ENCODE measurements at regions not wholly inside any gene's neighbourhood (a gene's known extent, or its start where the extent isn't known, plus 50 kb on each side); places are given as distances from the start of the nearest gene placed in this dataset.

DNA sequence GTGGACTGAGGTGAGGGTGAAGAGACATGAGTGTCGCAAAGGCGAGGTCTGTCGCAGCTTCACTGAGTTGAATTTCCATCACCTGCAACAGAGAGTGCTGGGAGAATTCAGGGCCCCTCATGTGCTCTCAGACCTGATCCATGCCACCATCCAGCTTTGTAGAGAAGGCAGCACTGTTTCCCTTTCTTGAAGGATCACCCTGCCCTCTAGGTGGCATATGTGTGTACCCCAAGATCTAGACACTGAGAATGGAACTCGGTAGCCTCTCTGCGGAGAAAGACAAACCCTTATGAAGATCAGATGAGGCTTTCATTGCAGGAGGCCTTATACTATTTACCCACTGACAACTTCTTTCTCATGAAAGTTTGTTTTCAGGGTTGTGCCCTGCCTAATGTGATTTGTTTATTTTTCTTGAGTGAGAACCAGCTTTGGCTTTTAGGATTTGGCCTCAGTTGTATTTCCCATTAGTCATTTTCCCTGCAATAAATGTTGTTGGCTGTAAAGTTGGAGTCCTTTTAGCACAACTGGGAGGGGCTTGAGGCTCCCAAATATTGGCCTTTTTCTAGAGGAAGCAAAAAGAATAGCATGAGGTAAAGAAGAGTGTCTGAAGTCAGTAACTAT is 811.3 kb downstream of the DHX35 start:
- Histone ChIP-seq H3K36me3 (no peaks in the 10 kb centered on the region), H3K27me3 (no peaks in the 10 kb centered on the region), H3K4me1 (peaks cover 0 to 15% (median 0%) of the 10 kb centered on the region in 4 donors), H3K4me3 (no peak overlapping the region), H3K9me3 (peaks cover 0 to 22% (median 3%) of the 10 kb centered on the region in 4 donors), H3K27ac (no peak overlapping the region)
- no peak for DNase-seq (ENCODE audit: low spot score in 2 of 2)
- 87 to 94% methylated on average over 5 of the region's 5 CpGs for WGBS, 2 donors
- no peak for TF ChIP-seq EP300 (IDR thresholded peaks at IDR 0.05)
- TF ChIP-seq, protein P1, sequence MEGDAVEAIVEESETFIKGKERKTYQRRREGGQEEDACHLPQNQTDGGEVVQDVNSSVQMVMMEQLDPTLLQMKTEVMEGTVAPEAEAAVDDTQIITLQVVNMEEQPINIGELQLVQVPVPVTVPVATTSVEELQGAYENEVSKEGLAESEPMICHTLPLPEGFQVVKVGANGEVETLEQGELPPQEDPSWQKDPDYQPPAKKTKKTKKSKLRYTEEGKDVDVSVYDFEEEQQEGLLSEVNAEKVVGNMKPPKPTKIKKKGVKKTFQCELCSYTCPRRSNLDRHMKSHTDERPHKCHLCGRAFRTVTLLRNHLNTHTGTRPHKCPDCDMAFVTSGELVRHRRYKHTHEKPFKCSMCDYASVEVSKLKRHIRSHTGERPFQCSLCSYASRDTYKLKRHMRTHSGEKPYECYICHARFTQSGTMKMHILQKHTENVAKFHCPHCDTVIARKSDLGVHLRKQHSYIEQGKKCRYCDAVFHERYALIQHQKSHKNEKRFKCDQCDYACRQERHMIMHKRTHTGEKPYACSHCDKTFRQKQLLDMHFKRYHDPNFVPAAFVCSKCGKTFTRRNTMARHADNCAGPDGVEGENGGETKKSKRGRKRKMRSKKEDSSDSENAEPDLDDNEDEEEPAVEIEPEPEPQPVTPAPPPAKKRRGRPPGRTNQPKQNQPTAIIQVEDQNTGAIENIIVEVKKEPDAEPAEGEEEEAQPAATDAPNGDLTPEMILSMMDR (IDR thresholded peaks at IDR 0.05) = no peak
- no peak for TF ChIP-seq POLR2A (IDR thresholded peaks at IDR 0.05)

DNA sequence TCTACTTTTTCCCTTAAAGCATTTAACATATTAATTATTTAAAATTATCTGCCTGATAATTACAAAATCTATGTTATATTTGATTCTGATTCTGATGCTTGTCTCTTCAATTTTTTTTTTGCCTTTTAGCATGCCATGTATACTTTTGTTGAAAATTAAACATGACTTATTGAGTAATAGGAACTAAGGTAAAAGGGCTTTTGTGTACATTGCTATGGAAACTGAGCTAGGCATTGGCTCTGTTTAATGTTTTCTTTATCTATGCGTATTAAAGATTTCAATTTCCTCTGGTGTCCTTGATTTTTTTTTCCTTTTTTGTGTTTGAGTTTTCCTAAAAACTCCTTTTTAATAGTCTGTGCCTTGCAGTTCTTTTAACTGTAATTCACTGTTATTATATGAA is 805.2 kb downstream of the DHX35 start:
- no peaks in the 10 kb centered on the region for H3K4me1 ChIP-seq
- DNase-seq (ENCODE audit: low spot score in 2 of 2) = no peak
- H3K27ac ChIP-seq = no peak overlapping the region
- H3K4me3 ChIP-seq = no peak overlapping the region
- TF ChIP-seq, protein P1 (IDR thresholded peaks at IDR 0.05) = no peak
- TF ChIP-seq EP300 (IDR thresholded peaks at IDR 0.05) (no peak), POLR2A (IDR thresholded peaks at IDR 0.05) (no peak)
- peaks cover 0 to 42% (median 3%) of the 10 kb centered on the region in 4 donors for H3K9me3 ChIP-seq
- no peaks in the 10 kb centered on the region for H3K36me3 ChIP-seq
- WGBS, 2 donors = 90 to 93% methylated on average over 1 of the region's 1 CpG
- no peaks in the 10 kb centered on the region for H3K27me3 ChIP-seq

DNA sequence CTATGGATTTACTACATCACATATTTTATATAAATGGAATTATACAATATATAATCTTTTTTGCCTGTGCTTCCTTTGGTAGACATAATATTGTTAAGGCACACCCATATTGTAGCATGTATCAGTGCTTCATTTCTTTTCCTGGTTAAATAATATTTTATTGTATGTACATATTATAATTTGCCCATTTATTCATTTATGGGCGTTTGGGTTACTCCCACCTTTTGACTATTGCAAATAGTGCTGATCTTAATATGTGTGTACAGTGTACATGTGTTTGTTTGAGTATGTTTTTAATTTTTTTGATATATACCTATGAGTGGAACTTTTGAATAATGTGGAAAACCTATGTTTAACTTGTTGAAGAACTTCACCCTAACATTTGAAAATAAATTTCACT is 804.2 kb downstream of the DHX35 start:
- Histone ChIP-seq H3K36me3 (no peaks in the 10 kb centered on the region), H3K9me3 (peaks cover 0 to 42% (median 3%) of the 10 kb centered on the region in 4 donors), H3K27ac (no peak overlapping the region), H3K27me3 (no peaks in the 10 kb centered on the region), H3K4me3 (no peak overlapping the region), H3K4me1 (no peaks in the 10 kb centered on the region)
- no peak for DNase-seq (ENCODE audit: low spot score in 2 of 2)
- TF ChIP-seq, protein P1 (IDR thresholded peaks at IDR 0.05) = no peak
- TF ChIP-seq EP300 (IDR thresholded peaks at IDR 0.05) (no peak), POLR2A (IDR thresholded peaks at IDR 0.05) (no peak)
- 42 to 64% methylated on average over 1 of the region's 1 CpG for WGBS, 2 donors

- H3K36me3 ChIP-seq = no peaks in the 10 kb centered on the region
- WGBS, 2 donors = 83 to 90% methylated on average over 9 of the region's 9 CpGs
These were observed 800.6 kb downstream of the DHX35 start for GRCh38 chr20:39762716-39763115.

GRCh38 chr20:39758876-39759275 is 796.7 kb downstream of the DHX35 start:
- no peak for DNase-seq (ENCODE audit: low spot score in 2 of 2)
- 56 to 59% methylated on average over 4 of the region's 4 CpGs for WGBS, 2 donors
- Histone ChIP-seq H3K9me3 (peaks cover 0 to 4% (median 0%) of the 10 kb centered on the region in 4 donors), H3K27me3 (no peaks in the 10 kb centered on the region), H3K36me3 (no peaks in the 10 kb centered on the region), H3K27ac (no peak overlapping the region), H3K4me1 (no peaks in the 10 kb centered on the region), H3K4me3 (no peak overlapping the region)
- TF ChIP-seq EP300 (IDR thresholded peaks at IDR 0.05) (no peak), POLR2A (IDR thresholded peaks at IDR 0.05) (no peak)
- TF ChIP-seq, protein P1 (IDR thresholded peaks at IDR 0.05) = no peak

More at GRCh38 chr20:39762716-39763115, 800.6 kb downstream of the DHX35 start:
- Histone ChIP-seq H3K27me3 (no peaks in the 10 kb centered on the region), H3K4me1 (no peaks in the 10 kb centered on the region), H3K9me3 (peaks cover 0 to 13% (median 0%) of the 10 kb centered on the region in 4 donors), H3K27ac (no peak overlapping the region), H3K4me3 (no peak overlapping the region)
- no peak for TF ChIP-seq POLR2A (IDR thresholded peaks at IDR 0.05)
- TF ChIP-seq, protein P1 (IDR thresholded peaks at IDR 0.05) = no peak
- no peak for TF ChIP-seq EP300 (IDR thresholded peaks at IDR 0.05)
- no peak for DNase-seq (ENCODE audit: low spot score in 2 of 2)

Data from tibial nerve (tissue), 4 donors.